Spleen (tissue), 11 donors: ENCODE measurements at regions not wholly inside any gene's neighbourhood (a gene's known extent, or its start where the extent isn't known, plus 50 kb on each side); places are given as distances from the start of the nearest gene placed in this dataset.

Source experiments
- DNase-seq: peaks from one replicate; pipeline ENCODE4 v3.0.0-alpha.2; 2020
- H3K27ac ChIP-seq, 8 donors: fragments of 200-600 bp; sonication (generic) in 7 of 8; 1 replicate in 4 of 8; 2 replicates in 4 of 8; pipeline versions ENCODE4 v1.5.0 to v1.8.0; 2016 to 2021; ENCODE audit warnings: inconsistent platforms in 4 of 8, mild to moderate bottlenecking in 4 of 8, moderate library complexity in 1 of 8
- H3K27me3 ChIP-seq, 7 donors: fragments of 200-600 bp; sonication (generic) in 6 of 7; replicated peaks in 1 of 7; 1 replicate in 4 of 7; 2 replicates in 3 of 7; pipeline versions ENCODE4 v1.5.0 to v1.8.0; 2016 to 2021; ENCODE audit warnings: inconsistent platforms in 3 of 7, mild to moderate bottlenecking in 1 of 7
- H3K36me3 ChIP-seq, 6 donors: fragments of 200-600 bp; sonication (generic) in 5 of 6; 1 replicate in 4 of 6; 2 replicates in 2 of 6; pipeline versions ENCODE4 v1.5.0 to v1.8.0; 2016 to 2021; ENCODE audit warnings: inconsistent platforms in 2 of 6
- H3K4me1 ChIP-seq, 6 donors: fragments of 200-600 bp; sonication (generic) in 5 of 6; 1 replicate in 3 of 6; 2 replicates in 3 of 6; pipeline versions ENCODE4 v1.5.0 to v1.8.0; 2016 to 2021; ENCODE audit warnings: inconsistent platforms in 3 of 6
- H3K4me3 ChIP-seq, 8 donors: fragments of 200-600 bp; sonication (generic) in 7 of 8; 1 replicate in 4 of 8; 2 replicates in 4 of 8; pipeline versions ENCODE4 v1.5.0 to v1.8.0; 2016 to 2021; ENCODE audit warnings: inconsistent platforms in 4 of 8, mild to moderate bottlenecking in 4 of 8, moderate library complexity in 2 of 8
- H3K9me3 ChIP-seq, 8 donors: fragments of 200-600 bp; sonication (generic) in 7 of 8; 1 replicate in 4 of 8; 2 replicates in 4 of 8; pipeline versions ENCODE4 v1.5.0 to v1.8.0; 2016 to 2021; ENCODE audit warnings: inconsistent platforms in 4 of 8
- CTCF ChIP-seq, 11 experiments: fragments of 200-600 bp in 7 of 11; fragments of 450-650 bp in 4 of 11; sonication (generic) in 4 of 11; IDR thresholded peaks in 8 of 11; conservative IDR thresholded peaks in 3 of 11; 1 replicate in 7 of 11; 2 replicates in 4 of 11; pipeline versions ENCODE4 v1.4.0 to v1.8.0; 2016 to 2021; ENCODE audit warnings: antibody characterized with exemption in 11 of 11, inconsistent platforms in 4 of 11, mild to moderate bottlenecking in 1 of 11
- POLR2A ChIP-seq, 3 donors: fragments of 450-650 bp; IDR thresholded peaks; one replicate each; pipeline ENCODE4 v1.5.1; 2017; ENCODE audit warnings: antibody characterized with exemption in 3 of 3, mild to moderate bottlenecking in 1 of 3
- POLR2AphosphoS5 ChIP-seq, 3 donors: sonication (generic); formaldehyde crosslinking; IDR thresholded peaks; one replicate each; pipeline ENCODE4 v1.5.1; 2017; ENCODE audit warnings: antibody characterized with exemption in 3 of 3
- WGBS, 5 donors: extraction: QIAGEN DNeasy Blood & Tissue Kit in 3 of 5; methylation state at CpG; one replicate each; pipeline versions ENCODE4 v1.1.5 to v1.1.7; 2013 to 2018; 5-methylcytosine and 5-hydroxymethylcytosine counted together
- intact Hi-C: fragments of 100-400 bp; cut with DNase I; formaldehyde crosslinking; loops from one replicate; pipeline ENCODE4 v1.15.0; 2023; ENCODE audit warnings: low total_unique reads
- donor health status: healthy with polysubstance abuse.
- donor health status: DM: no; HTN: no; CAD: no; lungs with moderate emphysema.
- donor health status: DM: no; HTN: no; CAD: no.
- donor health status: Bipolar disorder and iron deficiency.
- donor health status: healthy.
- donor health status: DM: no; HTN: no; CAD: no.
- donor health status: DM: yes; HTN: yes; CAD: no.

- Histone ChIP-seq H3K9me3 (peaks cover 0 to 50% (median 26%) of the 10 kb centered on the region in 8 donors), H3K36me3 (no peaks in the 10 kb centered on the region), H3K4me3 (no peak overlapping the region), H3K27ac (no peak overlapping the region), H3K4me1 (no peaks in the 10 kb centered on the region), H3K27me3 (no peaks in the 10 kb centered on the region)
- TF ChIP-seq POLR2AphosphoS5 (IDR thresholded peaks at IDR 0.05): no peak
- TF ChIP-seq CTCF (IDR thresholded peaks at IDR 0.05 in 8 of 11, conservative IDR thresholded peaks at IDR 0.05 in 3 of 11): no peak
- TF ChIP-seq POLR2A (IDR thresholded peaks at IDR 0.05): no peak
- intact Hi-C loops: no loop called here
- WGBS, 5 donors: 84 to 100% (median 92%) methylated on average over 1 of the region's 1 CpG
- no peak for DNase-seq
Measured at GRCh38 chr6:164817662-164818061, 491.7 kb downstream of the C6orf118 start.

- no peak for DNase-seq
- Histone ChIP-seq H3K4me3 (no peak overlapping the region), H3K27me3 (no peaks in the 10 kb centered on the region), H3K4me1 (no peaks in the 10 kb centered on the region), H3K36me3 (no peaks in the 10 kb centered on the region), H3K9me3 (peaks cover 0 to 76% (median 34%) of the 10 kb centered on the region in 8 donors), H3K27ac (no peak overlapping the region)
- TF ChIP-seq CTCF (IDR thresholded peaks at IDR 0.05 in 8 of 11, conservative IDR thresholded peaks at IDR 0.05 in 3 of 11) (no peak), POLR2AphosphoS5 (IDR thresholded peaks at IDR 0.05) (no peak), POLR2A (IDR thresholded peaks at IDR 0.05) (no peak)
- intact Hi-C loops: no loop called here
Measured at GRCh38 chr6:164812706-164813105, 496.7 kb downstream of the C6orf118 start.

GRCh38 chr6:164807125-164807524, 502.3 kb downstream of the C6orf118 start:
- Histone ChIP-seq H3K36me3 (no peaks in the 10 kb centered on the region), H3K27me3 (no peaks in the 10 kb centered on the region), H3K4me3 (no peak overlapping the region), H3K27ac (no peak overlapping the region), H3K9me3 (peaks cover 4 to 71% (median 39%) of the 10 kb centered on the region in 8 donors), H3K4me1 (no peaks in the 10 kb centered on the region)
- DNase-seq: no peak
- TF ChIP-seq POLR2AphosphoS5 (IDR thresholded peaks at IDR 0.05) (no peak), POLR2A (IDR thresholded peaks at IDR 0.05) (no peak), CTCF (IDR thresholded peaks at IDR 0.05 in 8 of 11, conservative IDR thresholded peaks at IDR 0.05 in 3 of 11) (no peak)
- WGBS, 5 donors: 57 to 77% (median 66%) methylated on average over 2 of the region's 2 CpGs
- intact Hi-C loops: no loop called here

- DNase-seq: no peak
- WGBS, 5 donors: 69 to 80% (median 76%) methylated on average over 9 of the region's 9 CpGs
- Histone ChIP-seq H3K27me3 (no peaks in the 10 kb centered on the region), H3K4me3 (no peak overlapping the region), H3K9me3 (peaks cover 0 to 12% (median 5%) of the 10 kb centered on the region in 8 donors), H3K4me1 (no peaks in the 10 kb centered on the region), H3K36me3 (no peaks in the 10 kb centered on the region), H3K27ac (no peak overlapping the region)
- intact Hi-C loops: no loop called here
- no peak for TF ChIP-seq POLR2A (IDR thresholded peaks at IDR 0.05)
- TF ChIP-seq CTCF (IDR thresholded peaks at IDR 0.05 in 8 of 11, conservative IDR thresholded peaks at IDR 0.05 in 3 of 11): no peak
- no peak for TF ChIP-seq POLR2AphosphoS5 (IDR thresholded peaks at IDR 0.05)
Measured at GRCh38 chr6:164795056-164795815, 514.2 kb downstream of the C6orf118 start.
